Psoas muscle (tissue), 7 donors: ENCODE measurements at regions not wholly inside any gene's neighbourhood (a gene's known extent, or its start where the extent isn't known, plus 50 kb on each side); places are given as distances from the start of the nearest gene placed in this dataset.

Source experiments
- ATAC-seq, 4 donors: fragments of 200-7000 bp; cut with Tn5 transposase; one replicate each; pipeline ENCODE4 v1.9.1; 2020; ENCODE audit warnings: moderate library complexity in 3 of 4, mild to moderate bottlenecking in 2 of 4
- DNase-seq, 2 donors: peaks; one replicate each; pipeline ENCODE4 v3.0.0-alpha.2; 2020
- H3K27ac ChIP-seq: fragments of 200-600 bp; one replicate; pipeline ENCODE4 v1.8.0; 2022
- H3K27me3 ChIP-seq, 3 donors: fragments of 200-600 bp in 1 of 3; one replicate each; pipeline versions ENCODE4 v1.6.1 to v1.8.0; 2013 to 2022; ENCODE audit warnings: low read length in 2 of 3, mild to moderate bottlenecking in 2 of 3, moderate library complexity in 1 of 3; ENCODE audit not compliant: insufficient read depth in 3 of 3
- H3K36me3 ChIP-seq, 2 donors: fragments of 200-600 bp in 1 of 2; one replicate each; pipeline versions ENCODE4 v1.6.1 to v1.8.0; 2013 to 2022; ENCODE audit warnings: low read depth in 1 of 2, mild to moderate bottlenecking in 1 of 2, moderate library complexity in 1 of 2; ENCODE audit not compliant: insufficient read depth in 1 of 2
- H3K4me1 ChIP-seq: fragments of 200-600 bp; one replicate; pipeline ENCODE4 v1.8.0; 2022
- H3K4me3 ChIP-seq: fragments of 200-600 bp; one replicate; pipeline ENCODE4 v1.8.0; 2022; ENCODE audit warnings: mild to moderate bottlenecking
- H3K9me3 ChIP-seq: fragments of 200-600 bp; one replicate; pipeline ENCODE4 v1.8.0; 2022
- CTCF ChIP-seq: fragments of 200-600 bp; IDR thresholded peaks from one replicate; pipeline ENCODE4 v1.8.0; 2022; ENCODE audit warnings: antibody characterized with exemption
- WGBS, 3 donors: extraction: QIAGEN DNeasy Blood & Tissue Kit; methylation state at CpG; one replicate each; pipeline versions ENCODE4 v1.1.6 to v1.1.7; 2013; 5-methylcytosine and 5-hydroxymethylcytosine counted together
- intact Hi-C, 2 donors: fragments of 100-400 bp; cut with DNase I; formaldehyde crosslinking; loops; one replicate each; pipeline versions ENCODE4 v1.11.0 to v1.14.2; 2022
- donor health status: healthy with polysubstance abuse.
- donor health status: DM: no; HTN: no; CAD: no; lungs with moderate emphysema.
- donor health status: Bipolar disorder and iron deficiency.
- donor health status: healthy.
- donor health status: DM: yes; HTN: yes; CAD: no.
- donor health status: DM: no; HTN: no; CAD: no.
- donor health status: DM: yes; HTN: yes; CAD: no.

DNA sequence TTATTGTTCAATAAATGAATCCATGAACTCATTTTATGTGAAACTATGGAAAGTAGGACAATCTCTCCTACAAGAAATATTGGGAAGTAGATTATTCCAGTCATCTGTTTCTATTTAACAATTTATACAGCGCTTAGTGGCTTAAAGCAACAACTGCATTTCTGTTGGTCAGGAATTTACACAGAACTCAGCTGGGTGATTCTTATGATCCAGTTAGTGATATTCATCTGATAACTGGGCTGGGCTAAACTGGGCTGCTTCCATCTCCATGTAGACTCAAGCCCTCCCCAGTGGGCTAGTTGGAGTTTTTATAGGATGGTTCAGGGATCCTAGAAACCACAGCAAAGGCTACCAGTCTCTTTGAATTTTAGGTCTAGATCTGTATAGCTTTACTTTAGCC lies 497.9 kb upstream of the NEGR1 start:
- intact Hi-C loops = no loop called here

GRCh38 chr1:72777918-72778317 lies 495.6 kb upstream of the NEGR1 start:
- no peak overlapping the region for H3K27ac ChIP-seq
- H3K4me1 ChIP-seq = no peaks in the 10 kb centered on the region
- H3K9me3 ChIP-seq = no peaks in the 10 kb centered on the region
- ATAC-seq (no peak), DNase-seq (no peak)
- H3K27me3 ChIP-seq = no peaks in the 10 kb centered on the region
- no peak overlapping the region for H3K4me3 ChIP-seq
- H3K36me3 ChIP-seq = no peaks in the 10 kb centered on the region
- intact Hi-C loops = no loop called here
- TF ChIP-seq CTCF = no peak

More for the DNA sequence above, 497.9 kb upstream of the NEGR1 start:
- DNase-seq (no peak), ATAC-seq (no peak)
- no peak for TF ChIP-seq CTCF
- Histone ChIP-seq H3K9me3 (no peaks in the 10 kb centered on the region), H3K27me3 (no peaks in the 10 kb centered on the region), H3K4me1 (no peaks in the 10 kb centered on the region), H3K4me3 (no peak overlapping the region), H3K27ac (no peak overlapping the region), H3K36me3 (no peaks in the 10 kb centered on the region)
- 77 to 86% (median 80%) methylated on average over 1 of the region's 1 CpG for WGBS, 3 donors

DNA sequence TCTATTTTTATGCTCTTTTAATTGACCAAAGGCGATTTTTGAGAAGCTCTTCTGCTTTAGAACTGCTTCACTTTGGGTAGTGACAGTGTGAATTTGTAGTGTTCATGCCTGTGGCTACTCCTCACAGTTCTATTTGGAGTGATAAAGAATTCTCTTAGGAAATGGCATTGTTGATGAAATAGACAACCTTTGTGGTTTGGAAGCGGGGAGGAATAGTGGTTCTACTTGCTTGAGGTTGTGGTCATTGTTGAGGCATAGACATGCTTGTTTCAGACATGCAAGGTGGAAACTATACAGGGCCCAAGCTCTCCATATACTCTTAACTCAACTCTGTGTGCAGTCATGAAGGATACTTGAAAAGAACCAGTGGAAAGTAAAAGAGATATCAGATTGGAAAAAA lies 481.1 kb upstream of the NEGR1 start:
- Histone ChIP-seq H3K27ac (no peak overlapping the region), H3K9me3 (no peaks in the 10 kb centered on the region), H3K36me3 (no peaks in the 10 kb centered on the region), H3K27me3 (no peaks in the 10 kb centered on the region), H3K4me1 (no peaks in the 10 kb centered on the region), H3K4me3 (no peak overlapping the region)
- WGBS, 3 donors = 69 to 76% (median 72%) methylated on average over 2 of the region's 2 CpGs
- intact Hi-C loops = no loop called here
- ATAC-seq = no peak
- no peak for TF ChIP-seq CTCF
- DNase-seq = no peak

- Histone ChIP-seq H3K9me3 (no peaks in the 10 kb centered on the region), H3K36me3 (no peaks in the 10 kb centered on the region), H3K27ac (no peak overlapping the region), H3K4me1 (no peaks in the 10 kb centered on the region), H3K27me3 (no peaks in the 10 kb centered on the region), H3K4me3 (no peak overlapping the region)
- intact Hi-C loops = no loop called here
- TF ChIP-seq CTCF = no peak
- DNase-seq = no peak
- no peak for ATAC-seq
- WGBS, 3 donors = 64 to 79% (median 64%) methylated on average over 3 of the region's 3 CpGs
Measured at GRCh38 chr1:72759486-72759885, 477.1 kb upstream of the NEGR1 start.

- no peaks in the 10 kb centered on the region for H3K27me3 ChIP-seq
- ATAC-seq (no peak), DNase-seq (no peak)
- no peaks in the 10 kb centered on the region for H3K4me1 ChIP-seq
- no peak for TF ChIP-seq CTCF
- H3K9me3 ChIP-seq = no peaks in the 10 kb centered on the region
- intact Hi-C loops = no loop called here
- no peak overlapping the region for H3K27ac ChIP-seq
- no peaks in the 10 kb centered on the region for H3K36me3 ChIP-seq
- H3K4me3 ChIP-seq = no peak overlapping the region
- 89 to 95% (median 95%) methylated on average over 2 of the region's 2 CpGs for WGBS, 3 donors
Measured at GRCh38 chr1:72757843-72758242, 475.5 kb upstream of the NEGR1 start.
